ENCODE measurements at regions not wholly inside any gene's neighbourhood (a gene's known extent, or its start where the extent isn't known, plus 50 kb on each side); places are given as distances from the start of the nearest gene placed in this dataset.
"Not testable (repeated sequence)": the region's sequence is repeated elsewhere in the genome, so short reads cannot be mapped to it uniquely, and the experiment has no call there.

DNA sequence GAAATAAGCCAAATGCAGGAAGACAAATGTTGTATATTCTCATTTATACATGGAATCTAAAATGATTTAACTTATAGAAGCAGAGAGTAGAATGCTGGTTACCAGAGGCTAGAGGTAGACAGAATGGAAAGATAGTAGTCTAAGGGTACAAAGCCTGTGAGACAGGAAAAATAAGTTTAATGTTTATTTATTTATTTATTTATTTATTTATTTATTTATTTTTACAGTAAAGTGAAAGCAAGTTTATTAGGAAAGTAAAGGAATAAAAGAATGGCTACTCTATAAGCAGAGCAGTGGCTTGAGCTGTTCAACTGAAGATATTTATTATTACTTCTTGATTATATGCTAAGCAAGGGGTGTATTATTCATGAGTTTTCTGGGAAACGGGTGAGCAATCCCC, 203.2 kb downstream of the LAS1L start:
- Histone ChIP-seq H3K27ac (no peak overlapping the region), H3K27me3 (no peaks in the 10 kb centered on the region), H3K4me3 (no peak overlapping the region), H3K36me3 (no peaks in the 10 kb centered on the region), H3K4me1 (no peaks in the 10 kb centered on the region), H3K9me3 (no peaks in the 10 kb centered on the region)
- WGBS, 2 donors, result 84 to 91% methylated on average over 1 of the region's 1 CpG
- DNase-seq, result no peak
- no peak for TF ChIP-seq POLR2A (IDR thresholded peaks at IDR 0.05)
- TF ChIP-seq, protein P1, sequence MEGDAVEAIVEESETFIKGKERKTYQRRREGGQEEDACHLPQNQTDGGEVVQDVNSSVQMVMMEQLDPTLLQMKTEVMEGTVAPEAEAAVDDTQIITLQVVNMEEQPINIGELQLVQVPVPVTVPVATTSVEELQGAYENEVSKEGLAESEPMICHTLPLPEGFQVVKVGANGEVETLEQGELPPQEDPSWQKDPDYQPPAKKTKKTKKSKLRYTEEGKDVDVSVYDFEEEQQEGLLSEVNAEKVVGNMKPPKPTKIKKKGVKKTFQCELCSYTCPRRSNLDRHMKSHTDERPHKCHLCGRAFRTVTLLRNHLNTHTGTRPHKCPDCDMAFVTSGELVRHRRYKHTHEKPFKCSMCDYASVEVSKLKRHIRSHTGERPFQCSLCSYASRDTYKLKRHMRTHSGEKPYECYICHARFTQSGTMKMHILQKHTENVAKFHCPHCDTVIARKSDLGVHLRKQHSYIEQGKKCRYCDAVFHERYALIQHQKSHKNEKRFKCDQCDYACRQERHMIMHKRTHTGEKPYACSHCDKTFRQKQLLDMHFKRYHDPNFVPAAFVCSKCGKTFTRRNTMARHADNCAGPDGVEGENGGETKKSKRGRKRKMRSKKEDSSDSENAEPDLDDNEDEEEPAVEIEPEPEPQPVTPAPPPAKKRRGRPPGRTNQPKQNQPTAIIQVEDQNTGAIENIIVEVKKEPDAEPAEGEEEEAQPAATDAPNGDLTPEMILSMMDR (IDR thresholded peaks at IDR 0.05), result no peak
- no peak for TF ChIP-seq POLR2AphosphoS5 (IDR thresholded peaks at IDR 0.05)
- TF ChIP-seq EP300 (IDR thresholded peaks at IDR 0.05), result no peak
- intact Hi-C loops (cut with DNase I), result no loop called here

DNA sequence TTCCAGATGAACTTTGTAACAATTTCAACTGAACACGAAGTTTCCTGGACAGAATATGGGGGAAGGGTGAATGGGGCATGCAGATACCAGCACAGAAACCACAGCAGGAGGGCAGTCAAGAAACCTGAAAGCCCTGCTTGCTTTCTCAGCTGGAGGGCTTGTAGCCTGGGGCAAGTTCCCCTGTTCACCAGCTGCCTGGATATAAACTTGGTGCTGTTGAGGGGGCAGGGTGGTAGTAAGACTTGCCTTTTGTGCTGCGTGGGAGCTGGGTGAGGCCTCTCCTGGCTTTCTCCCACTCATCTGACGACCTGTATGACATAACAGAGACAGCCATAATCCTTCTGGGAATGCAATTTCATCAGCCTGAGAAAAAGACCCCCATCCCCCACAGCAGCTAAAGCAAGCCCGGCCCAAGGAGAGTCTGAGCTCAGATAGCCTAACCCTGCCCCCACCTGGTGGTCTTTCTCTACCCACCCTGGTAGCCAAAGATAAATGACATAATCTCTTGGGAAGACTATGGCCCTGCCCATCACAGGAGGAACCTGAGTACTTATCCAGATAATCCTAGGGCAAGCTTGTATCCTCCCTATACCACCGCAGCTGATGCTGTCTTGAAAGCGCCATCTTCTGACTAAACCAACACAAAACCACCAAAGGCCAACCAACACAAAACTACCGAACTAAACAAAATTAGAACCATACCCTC, 234.3 kb downstream of the LAS1L start:
- 43 to 55% methylated on average over 7 of the region's 7 CpGs for WGBS, 2 donors
- Histone ChIP-seq H3K9me3 (peaks cover 0 to 9% (median 0%) of the 10 kb centered on the region in 4 donors), H3K27ac (no peak overlapping the region), H3K4me1 (no peaks in the 10 kb centered on the region), H3K27me3 (no peaks in the 10 kb centered on the region), H3K36me3 (no peaks in the 10 kb centered on the region), H3K4me3 (no peak overlapping the region)
- no peak for DNase-seq
- intact Hi-C loops (cut with DNase I), result no loop called here
- TF ChIP-seq, protein P1 (IDR thresholded peaks at IDR 0.05), result no peak
- TF ChIP-seq EP300 (IDR thresholded peaks at IDR 0.05) (no peak), POLR2AphosphoS5 (IDR thresholded peaks at IDR 0.05) (no peak), POLR2A (IDR thresholded peaks at IDR 0.05) (no peak)

DNA sequence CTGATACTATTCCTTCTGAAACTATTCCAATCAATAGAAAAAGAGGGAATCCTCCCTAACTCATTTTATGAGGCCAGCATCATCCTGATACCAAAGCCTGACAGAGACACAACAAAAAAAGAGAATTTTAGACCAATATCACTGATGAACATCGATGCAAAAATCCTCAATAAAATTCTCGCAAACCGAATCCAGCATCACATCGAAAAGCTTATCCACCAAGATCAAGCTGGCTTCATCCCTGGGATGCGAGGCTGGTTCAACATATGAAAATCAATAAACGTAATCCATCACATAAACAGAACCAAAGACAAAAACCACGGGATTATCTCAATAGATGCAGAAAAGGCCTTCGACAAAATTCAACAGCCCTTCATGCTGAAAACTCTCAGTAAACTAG, 251.7 kb downstream of the LAS1L start:
- intact Hi-C loops (cut with DNase I); H3K36me3 ChIP-seq; H3K9me3 ChIP-seq; H3K27me3 ChIP-seq; DNase-seq; H3K27ac ChIP-seq; H3K4me3 ChIP-seq; H3K4me1 ChIP-seq: not testable (repeated sequence)
- 92 to 98% methylated on average over 8 of the region's 8 CpGs for WGBS, 2 donors

DNA sequence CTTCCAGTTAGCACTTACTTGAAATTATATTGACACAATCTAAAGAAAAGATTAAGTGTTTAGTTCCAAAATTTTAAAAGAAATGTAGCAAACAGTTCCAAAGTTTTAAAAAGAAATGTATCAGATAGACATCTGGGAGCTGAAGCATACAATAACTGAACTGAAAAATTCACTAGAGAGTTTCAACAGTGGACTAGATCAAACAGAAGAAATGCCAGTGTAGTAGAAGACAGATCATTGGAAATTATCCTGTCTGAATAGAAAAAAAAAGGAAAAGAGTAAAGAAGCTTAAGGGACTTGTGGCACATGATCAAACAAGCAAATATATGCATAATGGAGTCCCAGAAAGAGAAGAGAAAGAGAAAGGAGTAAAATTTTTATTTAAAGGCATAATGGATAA, 261.4 kb downstream of the LAS1L start:
- intact Hi-C loops (cut with DNase I), result no loop called here
- no peak overlapping the region for H3K4me3 ChIP-seq
- no peak for DNase-seq
- H3K4me1 ChIP-seq, result no peaks in the 10 kb centered on the region
- no peaks in the 10 kb centered on the region for H3K27me3 ChIP-seq
- TF ChIP-seq POLR2AphosphoS5 (IDR thresholded peaks at IDR 0.05), result no peak
- TF ChIP-seq, protein P1 (IDR thresholded peaks at IDR 0.05), result no peak
- no peak for TF ChIP-seq POLR2A (IDR thresholded peaks at IDR 0.05)
- TF ChIP-seq EP300 (IDR thresholded peaks at IDR 0.05), result no peak
- H3K36me3 ChIP-seq, result no peaks in the 10 kb centered on the region
- H3K27ac ChIP-seq, result no peak overlapping the region
- H3K9me3 ChIP-seq, result peaks cover 0 to 2% (median 0%) of the 10 kb centered on the region in 4 donors

DNA sequence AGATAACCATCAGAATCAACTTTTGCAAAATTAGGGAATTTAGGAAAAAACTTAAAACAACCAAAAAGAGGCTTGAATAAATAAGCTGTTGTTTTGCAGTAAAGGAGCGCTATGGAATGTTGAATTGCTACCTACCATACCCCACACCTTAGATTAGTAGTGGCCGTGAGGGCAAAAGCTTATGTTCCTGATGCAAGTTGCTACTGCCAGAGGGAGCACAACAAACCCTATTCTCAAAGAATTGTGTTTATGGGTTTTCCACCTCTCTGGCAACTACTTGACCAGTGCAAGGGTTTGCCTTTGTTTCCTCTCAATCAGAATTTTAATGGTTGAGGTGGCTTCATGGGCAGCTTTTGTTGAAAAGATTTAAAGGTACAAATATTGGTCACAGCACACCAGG, 268.1 kb downstream of the LAS1L start:
- no peak overlapping the region for H3K27ac ChIP-seq
- no peaks in the 10 kb centered on the region for H3K9me3 ChIP-seq
- H3K4me3 ChIP-seq, result no peak overlapping the region
- H3K27me3 ChIP-seq, result no peaks in the 10 kb centered on the region
- intact Hi-C loops (cut with DNase I), result no loop called here
- TF ChIP-seq POLR2A (IDR thresholded peaks at IDR 0.05), result no peak
- no peak for TF ChIP-seq POLR2AphosphoS5 (IDR thresholded peaks at IDR 0.05)
- no peak for TF ChIP-seq EP300 (IDR thresholded peaks at IDR 0.05)
- TF ChIP-seq, protein P1 (IDR thresholded peaks at IDR 0.05), result no peak
- no peaks in the 10 kb centered on the region for H3K4me1 ChIP-seq
- no peak for DNase-seq
- no peaks in the 10 kb centered on the region for H3K36me3 ChIP-seq
- 88 to 94% methylated on average over 2 of the region's 2 CpGs for WGBS, 2 donors
